Endothelial cell of umbilical vein (primary cell): ENCODE measurements at regions not wholly inside any gene's neighbourhood (a gene's known extent, or its start where the extent isn't known, plus 50 kb on each side); places are given as distances from the start of the nearest gene placed in this dataset.

Experiments used
- CTCF ChIP-seq, 2 donors: IDR thresholded peaks; 1 replicate in 1 of 2; 2 replicates in 1 of 2; pipeline ENCODE4 v1.5.1; 2011; ENCODE audit warnings: low read length in 2 of 2, mild to moderate bottlenecking in 2 of 2, moderate library complexity in 2 of 2, control low read depth in 1 of 2, inconsistent platforms in 1 of 2, low read depth in 1 of 2; ENCODE audit not compliant: insufficient read depth in 1 of 2; ENCODE audit errors: extremely low read depth in 1 of 2
- EZH2 ChIP-seq: IDR thresholded peaks from 2 replicates; pipeline ENCODE4 v1.6.1; 2012; ENCODE audit warnings: borderline replicate concordance, low read depth, mild to moderate bottlenecking, moderate library complexity, low read length, inconsistent platforms; ENCODE audit not compliant: severe bottlenecking
- GATA2 ChIP-seq: IDR thresholded peaks from 2 replicates; pipeline ENCODE4 v1.7.0; 2011; ENCODE audit warnings: low read depth, mild to moderate bottlenecking, moderate library complexity, mixed read lengths, low read length; ENCODE audit not compliant: insufficient read length, insufficient read depth
- JUN ChIP-seq: IDR thresholded peaks from 2 replicates; pipeline ENCODE4 v1.6.1; 2011; ENCODE audit warnings: borderline replicate concordance, low read depth; ENCODE audit not compliant: insufficient read length, insufficient read depth
- MAX ChIP-seq: IDR thresholded peaks from 2 replicates; pipeline ENCODE4 v1.6.1; 2011; ENCODE audit not compliant: insufficient read depth, insufficient read length
- MYC ChIP-seq: IDR thresholded peaks from one replicate; pipeline ENCODE4 v1.6.1; 2011; ENCODE audit warnings: mild to moderate bottlenecking, low read depth, low read length
- POLR2A ChIP-seq: IDR thresholded peaks from 2 replicates; pipeline ENCODE4 v1.6.1; 2012; ENCODE audit warnings: low read depth, mild to moderate bottlenecking, control low read depth, low read length

GRCh38 chr16:65919145-65919985, 447.1 kb upstream of the CDH5 start:
- TF ChIP-seq CTCF (IDR thresholded peaks at IDR 0.05; ENCODE audit: extremely low read depth in 1 of 2, insufficient read depth in 1 of 2, low read depth in 1 of 2, low read length in 2 of 2) (no peak), POLR2A (no peak), EZH2 (no peak), MYC (no peak), MAX (no peak), GATA2 (no peak), JUN (no peak)
